GM21723 (cell line): ENCODE measurements at regions not wholly inside any gene's neighbourhood (a gene's known extent, or its start where the extent isn't known, plus 50 kb on each side); places are given as distances from the start of the nearest gene placed in this dataset.

ENCODE experiments used
- ATAC-seq: cut with Tn5 transposase; IDR thresholded peaks from one replicate; pipeline ENCODE4 v1.9.1; 2021; ENCODE audit warnings: mild to moderate bottlenecking, moderate library complexity; ENCODE audit not compliant: unreplicated experiment

DNA sequence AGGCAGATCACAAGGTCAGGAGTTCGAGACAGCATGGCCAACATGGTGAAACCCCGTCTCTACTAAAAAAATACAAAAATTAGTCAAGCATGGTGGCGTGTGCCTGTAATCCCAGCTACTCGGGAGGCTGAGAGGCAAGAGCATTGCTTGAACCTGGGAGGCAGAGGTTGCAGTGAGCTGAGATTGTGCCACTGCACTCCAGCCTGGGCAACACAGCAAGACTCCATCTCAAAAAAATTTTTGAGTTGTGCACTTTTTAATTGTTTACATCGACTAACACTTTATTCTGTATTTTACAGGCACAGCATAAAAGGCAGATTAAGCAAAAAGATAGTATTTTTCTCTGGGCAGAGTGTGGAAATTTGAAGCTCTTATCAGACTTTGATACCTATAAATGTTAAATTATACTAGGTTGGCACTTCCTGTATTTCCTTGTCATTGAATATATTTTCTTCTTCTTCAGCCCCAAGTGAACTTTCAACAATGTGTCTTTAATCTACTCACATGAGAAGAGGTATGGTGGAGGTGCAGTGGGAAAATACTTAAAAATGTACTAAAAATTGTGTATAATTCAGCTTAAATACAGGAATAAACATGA, 180.6 kb upstream of the ELL2 start:
- ATAC-seq, result no peak

DNA sequence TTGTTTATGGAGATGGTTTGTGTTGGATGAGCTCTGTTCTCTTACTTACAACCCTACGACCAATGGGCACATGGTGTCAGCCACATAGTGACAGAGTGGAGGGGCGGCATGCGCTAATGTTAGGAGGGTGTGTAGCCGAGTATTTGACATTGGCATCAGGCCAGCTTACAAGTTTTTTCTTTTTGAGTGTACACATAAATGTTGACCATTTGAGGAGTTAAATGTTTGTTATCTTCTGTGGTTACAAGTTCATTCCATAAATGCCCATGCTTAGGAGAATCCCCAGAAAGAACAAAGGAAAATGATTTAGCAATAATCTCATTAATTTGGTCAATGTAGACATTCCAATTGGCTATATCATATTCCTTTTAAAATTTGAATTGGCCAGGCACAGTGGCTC, 180.1 kb upstream of the ELL2 start:
- no peak for ATAC-seq

DNA sequence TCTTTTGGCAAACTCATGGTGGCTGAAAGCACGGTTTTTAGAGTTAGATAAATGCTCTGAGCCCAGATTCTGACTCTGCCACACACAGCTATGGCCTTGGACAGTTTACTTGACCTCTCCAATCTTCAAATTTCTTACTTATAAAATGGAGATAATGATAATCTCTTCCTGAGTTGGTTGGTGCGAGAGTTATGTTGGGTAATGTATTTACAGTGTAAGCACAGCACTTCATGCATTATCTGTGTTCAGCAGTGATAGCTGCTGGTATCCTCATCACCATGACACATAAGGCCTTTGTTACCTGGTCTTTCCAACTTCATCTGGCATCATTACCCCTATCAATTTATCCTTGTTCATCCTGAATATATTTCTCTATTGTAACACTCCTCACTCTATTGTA, 178.8 kb upstream of the ELL2 start:
- ATAC-seq, result no peak

DNA sequence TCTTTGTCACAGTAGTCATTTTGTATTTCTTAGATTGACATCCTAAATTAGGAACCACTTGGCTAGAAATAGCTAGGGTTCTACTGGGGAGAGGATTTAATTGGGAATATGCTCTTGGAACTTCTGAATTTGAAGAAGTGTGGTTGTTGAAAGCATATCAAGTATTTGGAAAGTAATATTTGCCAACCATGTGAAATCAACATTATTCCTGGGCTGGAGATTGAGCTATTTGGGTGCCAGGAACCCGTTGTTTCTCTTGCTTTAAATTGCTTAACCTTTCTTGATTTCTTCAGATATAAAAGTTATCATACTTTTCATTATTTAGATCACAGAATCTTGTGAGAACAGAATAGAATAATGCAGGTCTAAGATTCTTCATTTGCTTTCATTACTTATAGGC, 178.4 kb upstream of the ELL2 start:
- no peak for ATAC-seq

DNA sequence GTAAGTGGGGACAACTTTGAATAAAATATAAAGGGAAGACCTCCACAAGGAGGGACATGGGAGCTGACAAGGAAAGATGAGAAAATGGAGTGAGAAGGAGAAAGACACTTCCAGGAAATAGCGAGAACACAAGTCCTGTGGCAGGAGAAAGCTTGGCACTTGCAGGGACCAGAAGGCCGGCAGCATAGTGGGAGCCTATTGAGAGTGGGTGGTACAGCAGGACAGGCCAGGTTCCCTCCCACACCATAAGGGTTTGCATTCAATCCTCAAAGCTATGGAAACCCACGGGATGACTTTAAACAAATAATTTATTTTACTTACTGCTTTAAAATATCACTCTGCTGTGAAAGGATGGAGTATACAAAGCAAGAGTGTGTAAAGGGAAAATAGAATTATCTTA, 173.2 kb upstream of the ELL2 start:
- no peak for ATAC-seq

DNA sequence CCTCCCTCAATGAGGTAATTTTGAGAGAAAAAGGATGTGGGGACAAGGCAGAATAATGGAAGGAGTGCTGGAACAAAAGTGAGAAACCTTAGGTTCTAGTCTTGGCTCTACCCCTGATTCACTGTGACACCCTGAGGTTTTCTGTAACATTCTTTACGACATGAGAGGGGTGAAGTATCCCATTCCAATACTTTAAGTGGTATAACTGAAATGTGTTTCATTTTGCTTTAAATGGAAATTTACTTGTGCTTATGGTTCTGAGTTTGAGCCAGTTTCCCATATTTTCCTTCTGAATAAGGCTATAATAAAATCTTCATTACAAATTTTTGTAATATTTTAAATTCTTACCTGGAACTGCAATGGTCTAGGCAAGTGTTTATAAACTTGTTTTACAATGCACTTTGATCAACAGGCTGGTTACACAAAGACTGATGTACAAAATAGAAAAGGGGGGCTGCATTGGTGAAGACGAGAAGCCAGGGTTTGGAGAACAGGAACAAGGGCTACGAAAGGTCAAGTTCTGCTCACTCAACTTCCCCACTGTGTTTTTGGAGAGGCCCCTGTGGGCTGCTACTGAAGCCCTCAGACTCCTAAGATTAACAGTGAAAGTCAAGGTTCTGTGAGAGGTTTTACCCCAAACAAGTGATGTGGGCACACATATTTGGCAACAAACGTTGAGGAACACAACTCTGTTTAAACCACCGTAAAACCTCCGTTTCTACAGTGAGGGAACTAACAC, 171.9 kb upstream of the ELL2 start:
- ATAC-seq, result no peak

DNA sequence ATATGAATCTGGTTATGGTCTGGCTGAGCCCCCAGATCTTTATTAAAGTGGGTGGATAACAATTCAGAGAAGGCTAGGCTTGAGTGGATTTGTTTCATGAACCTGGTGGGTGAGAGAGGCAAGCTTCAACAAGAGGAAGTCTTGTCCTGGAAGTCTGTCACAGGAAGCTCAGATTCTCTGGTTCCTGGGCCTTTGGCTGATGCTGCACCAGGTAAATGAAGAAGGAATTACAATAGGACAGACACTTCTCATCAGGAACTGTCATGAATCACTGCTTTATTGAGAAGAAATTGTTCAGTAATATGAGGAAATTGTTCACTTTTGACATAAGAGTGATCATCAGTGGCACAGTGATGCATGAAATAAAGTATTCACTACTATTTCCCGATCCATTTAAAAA, 167.6 kb upstream of the ELL2 start:
- no peak for ATAC-seq

DNA sequence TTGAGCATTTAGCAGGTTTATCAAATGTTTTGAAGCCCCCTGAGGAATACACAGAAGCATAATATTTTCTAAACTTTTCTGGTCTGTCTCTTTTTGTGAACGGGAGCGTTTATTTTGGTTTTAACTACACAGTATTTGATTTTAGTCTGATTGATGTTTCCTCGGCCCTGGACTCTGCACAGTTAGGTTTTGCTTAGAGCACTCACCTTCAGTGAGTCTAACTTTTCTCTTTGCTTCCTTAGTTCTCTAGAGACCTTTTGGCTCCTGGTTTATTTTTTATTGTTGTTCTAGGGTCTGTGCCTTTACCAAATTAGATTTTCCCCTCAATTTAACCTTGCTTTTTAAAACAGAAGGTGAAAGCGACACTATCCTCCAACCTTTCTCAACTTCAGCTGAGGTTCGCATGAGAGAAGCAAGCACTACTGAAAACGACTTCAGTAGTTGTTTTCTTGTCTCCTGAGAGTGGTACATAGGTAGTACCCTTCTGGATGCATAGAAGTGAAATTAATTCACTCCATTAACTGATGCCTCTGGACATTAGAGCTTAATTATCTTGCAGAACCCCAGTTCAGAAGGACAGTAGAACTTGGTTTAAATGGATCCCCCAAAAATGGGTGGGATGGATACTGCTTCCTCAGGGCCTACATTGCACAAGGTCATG, 166.7 kb upstream of the ELL2 start:
- ATAC-seq, result no peak

DNA sequence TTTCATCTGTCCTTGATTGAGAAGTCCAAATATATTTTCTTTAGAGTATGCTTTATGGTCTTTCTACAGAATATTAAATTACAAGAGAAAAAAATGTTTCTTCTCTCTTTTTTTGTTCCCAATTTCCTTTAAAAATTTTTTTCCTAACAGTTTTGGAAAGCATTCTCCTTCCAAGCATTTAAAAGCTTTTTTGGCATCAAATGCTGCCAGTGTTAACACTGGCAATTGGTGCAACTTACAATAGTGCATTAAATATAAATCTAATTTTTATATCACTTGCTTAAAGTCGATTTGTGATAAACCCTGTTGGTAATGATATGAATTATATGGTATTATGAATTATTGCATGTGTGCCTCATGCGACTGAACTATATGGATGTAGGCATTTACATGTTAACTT, 165.9 kb upstream of the ELL2 start:
- no peak for ATAC-seq

DNA sequence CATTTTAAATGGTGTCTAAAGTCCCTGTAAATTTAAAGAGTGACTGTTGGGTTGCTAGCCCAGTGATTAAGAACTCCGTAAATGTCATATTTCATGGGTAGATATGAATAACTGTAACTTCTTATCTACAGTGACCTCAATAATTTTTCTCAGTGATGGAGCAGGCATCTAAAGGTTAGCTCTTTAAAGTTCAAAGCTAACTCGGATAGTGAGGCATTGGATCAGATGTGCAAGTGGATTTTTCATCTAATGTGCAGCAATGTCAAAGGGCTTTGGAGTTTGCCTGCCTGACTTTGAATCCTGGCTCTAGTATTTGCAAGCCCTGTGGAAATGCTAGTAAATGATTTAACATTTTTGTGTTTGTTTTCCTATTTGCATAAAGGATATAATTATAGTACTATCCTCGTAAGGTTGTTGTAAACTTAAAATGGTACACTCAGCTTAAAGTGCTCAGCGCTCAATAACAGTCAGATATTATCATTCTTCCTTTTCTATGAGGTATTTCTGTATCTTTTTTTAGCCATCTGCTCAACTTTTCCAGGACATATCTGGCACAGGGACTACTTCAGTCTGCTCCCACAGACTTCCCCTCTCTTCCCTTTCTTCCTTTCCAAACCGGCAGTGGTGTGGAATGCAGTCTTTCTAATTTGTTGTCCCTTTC, 163.7 kb upstream of the ELL2 start:
- ATAC-seq, result no peak

DNA sequence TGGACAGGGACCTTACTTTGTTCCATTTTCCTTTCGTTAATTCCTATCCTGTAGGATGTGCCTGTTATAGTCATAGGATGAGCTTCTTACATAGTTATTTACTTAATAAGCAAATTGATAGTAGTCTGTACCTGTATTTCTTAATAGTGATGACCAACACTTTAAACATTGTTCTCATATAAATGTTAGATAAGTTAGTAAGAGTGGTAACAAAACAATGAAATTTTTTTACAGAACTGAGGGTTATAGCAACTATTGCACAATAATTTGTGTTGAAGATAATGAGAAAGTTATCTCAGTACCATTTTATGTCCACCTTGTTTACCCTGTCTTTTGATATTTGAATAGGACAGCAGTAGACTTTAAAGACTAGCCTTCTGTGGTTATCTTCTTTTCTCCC, 162.9 kb upstream of the ELL2 start:
- no peak for ATAC-seq

DNA sequence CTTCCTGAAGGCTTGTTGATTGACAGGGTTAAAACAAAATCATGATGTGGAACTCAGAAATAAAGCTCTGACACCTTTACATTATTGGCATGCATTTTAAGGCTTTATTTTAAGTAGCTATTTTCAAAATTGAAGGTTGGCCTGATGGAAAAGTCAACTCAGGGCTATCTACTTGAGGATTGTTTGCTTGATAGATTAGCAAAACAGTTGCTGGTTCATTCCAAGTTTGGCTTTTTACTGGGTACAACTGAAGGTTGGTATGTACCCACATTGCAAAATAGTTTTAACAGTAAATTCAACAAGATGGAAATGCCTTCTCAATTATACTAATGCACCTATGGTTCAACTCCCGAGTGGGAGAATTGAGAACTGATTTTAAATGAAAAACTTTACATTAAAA, 161.8 kb upstream of the ELL2 start:
- no peak for ATAC-seq

DNA sequence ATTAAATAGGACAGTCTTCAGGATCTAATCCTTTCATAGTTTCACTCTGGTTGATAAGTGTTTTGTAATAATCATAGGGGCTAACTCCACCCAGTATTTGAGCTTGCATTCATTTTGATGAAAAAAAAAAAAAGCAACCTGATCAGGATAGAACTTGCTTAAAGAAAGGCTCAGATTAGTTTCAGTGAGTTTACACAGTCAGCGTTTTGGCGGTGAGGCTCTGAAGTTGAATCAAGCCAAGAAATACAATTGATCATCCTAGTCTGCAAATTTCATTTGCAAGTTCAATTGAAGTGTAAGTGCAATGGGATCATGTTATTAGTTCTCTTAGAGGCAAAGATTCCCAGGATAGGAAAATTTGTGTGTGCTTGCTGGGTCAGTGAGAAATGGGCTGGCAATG, 159.7 kb upstream of the ELL2 start:
- ATAC-seq, result no peak

DNA sequence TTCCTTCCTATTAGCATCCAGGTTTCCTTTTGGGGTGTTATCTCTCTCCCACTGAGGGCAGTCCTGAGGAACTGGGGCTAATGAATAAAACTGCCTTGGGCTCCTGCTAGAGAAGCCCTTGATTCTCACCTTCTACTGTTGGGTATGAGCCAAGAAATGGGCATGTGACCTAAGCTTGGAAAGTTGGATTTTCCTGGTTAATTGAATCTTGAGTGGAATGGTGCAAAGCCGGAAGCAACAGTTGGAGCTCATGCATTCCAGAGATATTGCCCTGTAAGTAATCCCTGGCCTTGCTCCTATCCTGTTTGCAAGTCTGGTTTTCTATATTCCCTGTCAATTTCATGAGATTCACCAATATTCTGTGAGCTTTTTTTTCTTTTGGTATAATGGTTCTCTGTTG, 158.5 kb upstream of the ELL2 start:
- ATAC-seq, result no peak

DNA sequence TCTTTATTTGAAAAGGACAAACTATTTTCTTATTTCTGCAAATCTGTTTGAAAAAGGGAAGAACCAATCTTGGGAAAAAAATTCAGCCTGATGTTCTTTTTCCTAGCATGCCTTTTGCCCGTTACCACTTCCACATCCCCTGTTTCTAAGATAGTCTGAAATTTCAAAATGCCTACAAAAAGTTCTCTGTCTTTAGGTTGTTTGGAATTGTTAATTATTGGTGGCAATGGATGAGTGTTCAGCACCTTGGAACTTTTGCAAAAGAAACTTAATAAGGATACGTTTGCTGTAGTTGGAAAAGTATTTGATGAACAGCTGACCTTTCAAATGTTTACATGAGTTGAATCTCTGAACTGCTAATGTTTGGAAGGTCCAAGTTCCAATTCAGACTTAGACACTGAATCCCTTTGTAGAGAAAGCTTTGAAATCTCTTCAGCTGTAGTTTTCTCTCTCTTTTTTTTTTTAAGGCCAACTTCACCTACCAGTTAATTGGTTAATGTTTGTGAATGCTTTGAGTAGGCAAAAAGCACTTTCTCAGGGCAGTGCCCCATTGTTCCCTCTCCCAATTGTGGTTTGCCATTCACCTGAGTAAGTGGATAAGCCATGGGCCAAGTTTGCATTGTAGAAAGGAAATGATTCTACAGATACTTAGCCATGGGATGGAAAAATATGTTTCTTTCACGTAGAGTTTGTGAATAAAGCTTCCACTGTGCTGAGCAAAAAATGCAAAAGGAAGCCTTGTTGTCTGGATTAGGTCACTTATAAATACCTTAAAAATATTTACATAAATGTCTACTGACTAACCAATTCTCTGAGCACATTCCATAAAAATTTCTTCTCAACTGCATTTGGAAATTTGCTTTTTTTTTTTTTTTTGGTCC, 156.4 kb upstream of the ELL2 start:
- no peak for ATAC-seq

DNA sequence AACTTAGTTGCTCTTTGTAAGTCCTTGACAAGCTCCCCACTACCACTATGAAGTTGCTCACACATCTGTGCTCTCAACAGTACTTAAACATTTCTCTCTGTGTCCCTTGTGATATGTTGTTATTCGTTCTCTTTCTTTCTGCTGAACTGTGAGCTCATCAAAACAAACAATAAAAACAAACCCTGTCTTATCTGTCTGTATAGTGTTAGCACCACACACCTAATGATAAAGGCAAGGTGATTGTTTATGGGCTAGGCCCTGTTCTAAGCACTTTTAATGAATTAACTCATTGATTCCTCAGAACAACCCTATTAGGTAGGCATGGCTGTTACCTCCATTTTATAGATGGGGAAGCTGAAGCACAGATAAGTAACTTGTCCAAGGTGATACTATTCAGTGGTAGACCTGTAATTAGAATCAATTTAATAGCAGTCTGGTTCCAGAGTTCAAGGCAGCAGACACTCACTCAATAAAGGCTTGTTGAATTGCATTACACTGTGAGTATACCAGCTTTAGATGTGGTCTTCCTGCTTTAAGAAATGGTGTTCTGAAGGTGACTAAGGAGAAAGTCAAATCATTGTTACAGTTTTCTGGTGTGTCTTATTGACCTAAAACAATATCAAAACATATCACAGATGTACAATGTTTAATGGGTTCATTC, 153.6 kb upstream of the ELL2 start:
- no peak for ATAC-seq

DNA sequence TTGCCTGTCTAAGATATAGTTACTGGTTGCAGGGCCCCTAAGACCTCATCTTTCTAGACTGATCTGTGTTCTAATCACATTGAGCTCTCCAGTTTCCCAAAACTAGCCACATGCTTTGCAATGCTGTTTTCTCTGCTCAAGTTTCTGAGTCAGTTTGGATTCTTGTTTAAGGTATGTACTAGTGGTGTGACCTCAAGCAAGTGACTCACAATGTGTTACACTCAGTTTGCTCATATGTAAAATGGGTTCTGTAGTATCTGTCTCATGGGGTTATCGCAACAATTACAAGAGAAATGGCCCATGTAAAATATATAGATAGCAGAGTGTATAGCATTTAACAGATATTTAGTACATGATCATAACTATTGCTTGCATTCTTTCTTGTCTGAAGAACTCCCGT, 153.1 kb upstream of the ELL2 start:
- no peak for ATAC-seq

DNA sequence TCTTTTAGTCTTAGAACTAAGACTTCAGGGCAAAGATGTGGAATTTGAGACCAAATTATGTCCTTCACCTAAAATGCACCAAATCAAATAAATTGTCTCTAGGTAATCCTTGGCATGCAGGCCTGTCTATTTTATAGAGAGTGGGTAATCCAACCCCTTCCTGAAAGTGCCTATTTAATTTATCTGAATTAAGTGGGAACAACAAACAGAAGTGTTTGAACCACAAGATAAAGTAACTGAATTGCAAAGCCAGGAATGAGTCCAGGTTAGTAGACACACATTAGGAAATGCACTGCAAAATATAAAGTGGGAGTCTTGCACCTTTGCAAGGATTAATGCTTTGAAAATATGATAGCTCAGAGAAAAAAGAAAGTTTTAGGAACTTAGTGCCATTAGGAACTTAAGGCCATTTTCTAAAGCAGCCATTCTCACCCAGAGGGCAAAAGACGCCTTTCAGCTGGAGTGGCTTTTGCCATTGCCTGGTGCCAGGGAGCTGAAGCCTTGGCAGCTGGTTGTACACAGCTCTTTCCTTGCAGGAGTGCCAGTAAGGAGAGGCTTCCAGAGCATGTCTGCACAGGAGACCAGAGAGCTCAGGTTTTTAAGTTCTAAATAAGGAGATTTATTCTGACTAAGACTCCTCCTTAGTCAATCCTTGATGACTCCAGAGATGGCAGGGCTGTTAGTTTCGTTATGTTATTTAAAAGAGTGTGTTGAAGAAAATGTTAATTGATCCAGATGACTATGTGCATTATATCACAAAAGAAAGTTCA, 151.7 kb upstream of the ELL2 start:
- ATAC-seq, result no peak

DNA sequence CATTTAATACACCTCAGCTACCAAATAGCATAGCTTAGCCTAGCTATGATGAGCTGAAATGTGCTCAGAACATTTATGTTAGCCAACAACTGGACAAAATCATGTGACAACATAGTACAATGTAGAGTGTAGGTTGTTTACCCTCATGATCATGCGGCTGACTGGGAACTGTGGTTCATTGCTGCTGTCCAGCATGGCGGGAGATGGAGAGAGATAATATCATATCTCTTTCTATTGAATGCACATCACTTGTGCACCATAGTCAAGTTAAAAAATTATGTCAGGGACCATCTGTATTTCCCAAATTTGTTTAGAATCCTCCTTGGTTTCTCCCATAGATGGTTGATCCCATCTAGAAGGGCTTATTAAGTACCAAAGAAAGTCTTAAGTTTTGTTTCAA, 151.1 kb upstream of the ELL2 start:
- no peak for ATAC-seq
